ENCODE measurements at regions not wholly inside any gene's neighbourhood (a gene's known extent, or its start where the extent isn't known, plus 50 kb on each side); places are given as distances from the start of the nearest gene placed in this dataset.
"Not testable (repeated sequence)": the region's sequence is repeated elsewhere in the genome, so short reads cannot be mapped to it uniquely, and the experiment has no call there.

DNA sequence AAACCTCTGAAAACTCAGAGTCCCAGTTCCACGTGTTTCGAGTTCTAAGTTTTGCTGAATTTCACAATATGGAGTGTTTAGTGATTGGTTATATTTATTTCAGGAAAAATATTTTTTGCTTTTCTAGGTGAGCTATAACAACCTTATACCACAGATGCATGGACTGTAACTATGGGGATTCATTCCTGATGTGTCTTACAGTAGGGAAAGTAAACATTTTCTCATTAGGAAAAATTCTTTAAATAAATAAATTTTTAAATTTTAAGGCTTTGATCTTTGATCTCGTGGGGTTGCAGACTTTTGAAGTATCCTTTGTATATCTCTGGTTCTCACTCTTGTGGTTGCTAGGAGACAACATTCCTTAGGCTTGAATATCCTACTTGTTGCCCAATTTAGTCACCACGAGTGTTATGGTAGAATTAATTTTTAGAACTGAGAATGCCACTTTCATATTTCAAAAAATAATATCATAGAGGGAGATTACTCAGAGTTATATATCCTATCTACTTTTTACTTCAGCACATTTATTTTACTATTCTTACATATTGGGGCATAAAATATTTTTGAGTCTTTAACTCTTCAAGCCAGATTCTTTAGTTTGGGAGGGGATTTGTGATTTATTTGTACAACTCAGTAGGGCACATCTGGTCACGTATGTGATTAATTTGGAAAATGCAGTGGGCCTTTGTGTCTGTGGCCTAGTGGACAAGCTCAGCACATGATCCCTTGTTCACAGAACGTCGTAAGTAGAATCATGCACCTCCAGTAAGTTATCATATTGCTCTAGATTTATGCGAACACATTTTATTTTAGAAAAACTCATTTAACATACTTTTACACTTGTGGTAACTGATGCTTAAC, 224.0 kb downstream of the TTC6 start:
- POLR2A ChIA-PET: no interaction called here
- Mint-ChIP-seq H3K4me3 (no peak overlapping the region), H3K27ac (no peak overlapping the region), H3K4me1 (no peaks in the 10 kb centered on the region), H3K9me3 (no peaks in the 10 kb centered on the region), H3K36me3 (no peaks in the 10 kb centered on the region), H3K27me3 (no peaks in the 10 kb centered on the region)
- DNase-seq (no peak), ATAC-seq (ENCODE audit: low read depth) (no peak)

- POLR2A ChIA-PET; H3K4me3 Mint-ChIP-seq; H3K36me3 Mint-ChIP-seq; H3K27ac Mint-ChIP-seq; DNase-seq; H3K27me3 Mint-ChIP-seq; H3K4me1 Mint-ChIP-seq; ATAC-seq (ENCODE audit: low read depth); H3K9me3 Mint-ChIP-seq: not testable (repeated sequence)
These were observed 225.4 kb downstream of the TTC6 start for GRCh38 chr14:37820810-37821209.

DNA sequence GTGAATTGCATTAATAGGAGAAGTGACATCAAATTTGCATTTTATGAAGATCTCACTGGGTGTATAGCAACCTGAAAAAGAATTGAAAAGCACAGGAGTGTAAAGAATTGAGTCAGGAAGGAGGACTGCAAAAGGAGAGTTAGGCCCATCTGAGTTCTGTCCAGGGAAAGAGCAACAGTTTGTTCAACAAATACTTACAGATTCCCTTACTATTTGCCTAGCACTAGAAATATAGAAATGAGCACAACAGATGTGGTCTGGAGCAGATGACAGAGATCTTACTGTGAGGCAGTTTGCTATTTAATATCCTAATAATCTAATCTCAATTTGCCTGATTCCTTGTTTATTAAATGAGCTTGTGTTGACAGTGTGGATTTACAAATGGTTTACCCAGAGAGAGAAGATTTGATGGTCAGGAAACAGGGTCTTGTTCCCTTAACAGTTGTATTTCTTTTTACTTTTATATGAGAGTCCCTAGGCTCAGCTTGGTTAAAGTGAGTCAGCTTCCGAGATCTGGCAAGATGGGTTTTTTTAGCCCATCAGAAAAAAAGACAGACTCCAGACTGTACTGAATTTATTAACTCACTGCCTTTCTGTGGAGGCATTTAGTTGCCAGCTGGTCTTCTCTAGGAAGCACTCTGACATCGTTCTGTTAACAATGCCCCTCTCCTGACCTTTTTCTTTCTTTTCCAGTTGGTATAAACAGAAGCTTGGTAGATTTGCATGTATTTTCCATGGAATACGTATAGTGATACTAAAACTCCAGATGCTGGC, 229.7 kb downstream of the TTC6 start:
- Mint-ChIP-seq H3K27ac (no peak overlapping the region), H3K27me3 (no peaks in the 10 kb centered on the region), H3K4me1 (no peaks in the 10 kb centered on the region), H3K9me3 (no peaks in the 10 kb centered on the region), H3K36me3 (no peaks in the 10 kb centered on the region), H3K4me3 (no peak overlapping the region)
- POLR2A ChIA-PET: no interaction called here
- DNase-seq: no peak
- no peak for ATAC-seq (ENCODE audit: low read depth)

DNA sequence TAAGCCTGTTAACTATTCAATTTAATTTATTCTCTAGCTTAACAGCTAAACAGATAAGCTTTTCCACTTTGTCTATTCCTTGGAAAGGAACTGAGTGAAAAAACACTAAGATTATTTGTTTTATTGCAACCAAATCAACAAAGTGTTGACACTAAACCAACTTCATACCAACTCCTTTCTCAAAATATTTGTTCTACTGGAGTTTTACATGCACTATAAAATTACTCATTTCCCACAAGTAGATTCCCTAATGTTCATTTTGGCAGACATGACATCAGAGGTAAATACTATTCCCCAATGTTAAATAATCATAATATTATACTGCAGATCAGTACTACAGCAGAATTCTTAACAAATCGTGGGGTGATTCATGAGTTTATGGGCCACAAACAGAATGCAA, 231.4 kb downstream of the TTC6 start:
- DNase-seq: no peak
- Mint-ChIP-seq H3K9me3 (peaks cover 7% of the 10 kb centered on the region), H3K4me3 (no peak overlapping the region), H3K27me3 (no peaks in the 10 kb centered on the region), H3K36me3 (no peaks in the 10 kb centered on the region), H3K4me1 (no peaks in the 10 kb centered on the region), H3K27ac (no peak overlapping the region)
- POLR2A ChIA-PET: no interaction called here
- no peak for ATAC-seq (ENCODE audit: low read depth)

GRCh38 chr14:37830271-37830670, 234.8 kb downstream of the TTC6 start:
- Mint-ChIP-seq H3K27me3 (no peaks in the 10 kb centered on the region), H3K4me3 (no peak overlapping the region), H3K27ac (no peak overlapping the region), H3K36me3 (no peaks in the 10 kb centered on the region), H3K9me3 (peaks cover 21% of the 10 kb centered on the region), H3K4me1 (no peaks in the 10 kb centered on the region)
- DNase-seq (no peak), ATAC-seq (ENCODE audit: low read depth) (no peak)
- POLR2A ChIA-PET: no interaction called here

- H3K27me3 Mint-ChIP-seq: no peaks in the 10 kb centered on the region
- H3K4me1 Mint-ChIP-seq: no peaks in the 10 kb centered on the region
- H3K4me3 Mint-ChIP-seq: no peak overlapping the region
- no peak for ATAC-seq (ENCODE audit: low read depth)
- H3K27ac Mint-ChIP-seq: no peak overlapping the region
- peaks cover 34% of the 10 kb centered on the region for H3K9me3 Mint-ChIP-seq
- POLR2A ChIA-PET: no interaction called here
- H3K36me3 Mint-ChIP-seq: no peaks in the 10 kb centered on the region
- no peak for DNase-seq
These were observed 238.8 kb downstream of the TTC6 start for GRCh38 chr14:37834275-37834674.

DNA sequence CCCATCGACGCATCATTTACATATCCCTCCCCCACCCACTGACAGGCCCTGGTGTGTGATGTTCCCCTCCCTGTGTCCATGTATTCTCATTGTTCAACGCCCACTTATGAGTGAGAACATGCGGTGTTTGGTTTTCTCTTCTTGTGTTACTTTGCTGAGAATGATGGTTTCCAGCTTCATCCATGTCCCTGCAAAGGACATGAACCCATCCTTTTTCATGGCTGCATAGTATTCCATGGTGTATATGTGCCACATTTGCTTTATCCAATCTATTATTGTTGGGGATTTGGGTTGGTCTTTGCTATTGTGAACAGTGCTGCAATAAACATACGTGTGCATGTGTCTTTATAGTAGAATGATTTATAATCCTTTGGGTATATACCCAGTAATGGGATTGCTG, 243.3 kb downstream of the TTC6 start:
- POLR2A ChIA-PET; H3K27ac Mint-ChIP-seq; H3K27me3 Mint-ChIP-seq; H3K4me1 Mint-ChIP-seq; H3K4me3 Mint-ChIP-seq; ATAC-seq (ENCODE audit: low read depth); DNase-seq; H3K36me3 Mint-ChIP-seq: not testable (repeated sequence)
- H3K9me3 Mint-ChIP-seq: peaks cover 22% of the 10 kb centered on the region

GRCh38 chr14:37841039-37841438, 245.6 kb downstream of the TTC6 start:
- H3K36me3 Mint-ChIP-seq; H3K4me3 Mint-ChIP-seq; H3K27ac Mint-ChIP-seq; DNase-seq; H3K27me3 Mint-ChIP-seq; POLR2A ChIA-PET; H3K4me1 Mint-ChIP-seq; ATAC-seq (ENCODE audit: low read depth): not testable (repeated sequence)
- H3K9me3 Mint-ChIP-seq: peaks cover 11% of the 10 kb centered on the region

DNA sequence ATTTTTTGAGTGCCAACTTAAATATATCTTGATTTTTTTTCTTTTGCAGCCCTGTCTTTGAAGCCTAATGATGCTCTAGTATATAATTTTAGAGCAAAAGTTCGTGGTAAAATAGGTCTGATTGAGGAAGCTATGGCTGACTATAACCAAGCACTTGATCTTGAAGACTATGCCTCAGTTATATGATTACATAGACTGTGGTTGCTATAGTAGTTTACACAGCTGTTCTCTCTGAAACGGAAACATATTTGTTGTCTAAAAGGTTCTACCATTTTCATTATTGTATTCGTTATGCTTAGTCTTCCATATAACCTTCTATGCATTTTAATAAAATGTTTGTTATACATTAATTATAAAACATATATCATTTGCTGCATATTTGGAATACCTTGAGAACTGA, 246.7 kb downstream of the TTC6 start:
- ATAC-seq (ENCODE audit: low read depth) (no peak), DNase-seq (no peak)
- Mint-ChIP-seq H3K4me3 (no peak overlapping the region), H3K27me3 (peaks cover 2% of the 10 kb centered on the region), H3K4me1 (no peaks in the 10 kb centered on the region), H3K36me3 (no peaks in the 10 kb centered on the region), H3K9me3 (peaks cover 9% of the 10 kb centered on the region), H3K27ac (no peak overlapping the region)
- POLR2A ChIA-PET: no interaction called here

- POLR2A ChIA-PET: no interaction called here
- Mint-ChIP-seq H3K9me3 (peaks cover 5% of the 10 kb centered on the region), H3K4me1 (no peaks in the 10 kb centered on the region), H3K4me3 (no peak overlapping the region), H3K27me3 (peaks cover 2% of the 10 kb centered on the region), H3K27ac (no peak overlapping the region), H3K36me3 (no peaks in the 10 kb centered on the region)
- DNase-seq (no peak), ATAC-seq (ENCODE audit: low read depth) (no peak)
These were observed 248.7 kb downstream of the TTC6 start for GRCh38 chr14:37843954-37844607.

DNA sequence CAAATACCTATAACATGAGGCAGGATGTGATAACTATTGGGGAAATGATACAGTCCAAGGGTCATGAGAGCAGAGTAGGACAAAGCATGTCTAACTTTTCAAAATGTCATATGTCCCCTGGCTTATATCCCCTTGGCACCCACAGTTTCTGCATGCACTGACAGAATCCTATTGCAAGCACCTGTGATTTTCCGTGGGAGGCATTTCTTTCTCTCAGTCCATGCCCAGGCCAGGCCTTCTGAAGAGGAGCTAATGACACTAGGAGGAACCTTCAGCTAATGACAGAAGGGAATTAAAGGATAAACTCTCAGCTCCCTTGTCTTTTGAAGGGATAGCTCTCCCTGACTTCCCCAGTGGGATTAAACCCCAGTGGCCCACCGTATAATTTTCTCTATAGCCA, 249.2 kb downstream of the TTC6 start:
- DNase-seq (no peak), ATAC-seq (ENCODE audit: low read depth) (no peak)
- peaks cover 2% of the 10 kb centered on the region for H3K27me3 Mint-ChIP-seq
- H3K27ac Mint-ChIP-seq: no peak overlapping the region
- no peaks in the 10 kb centered on the region for H3K36me3 Mint-ChIP-seq
- no peak overlapping the region for H3K4me3 Mint-ChIP-seq
- peaks cover under 1% of the 10 kb centered on the region for H3K9me3 Mint-ChIP-seq
- no peaks in the 10 kb centered on the region for H3K4me1 Mint-ChIP-seq
- POLR2A ChIA-PET: no interaction called here

- POLR2A ChIA-PET: no interaction called here
- no peak overlapping the region for H3K27ac Mint-ChIP-seq
- no peak for ATAC-seq (ENCODE audit: low read depth)
These were observed 253.7 kb downstream of the TTC6 start for GRCh38 chr14:37848985-37849621.

GRCh38 chr14:37851054-37851453, 255.6 kb downstream of the TTC6 start:
- no peak for ATAC-seq (ENCODE audit: low read depth)
- Mint-ChIP-seq H3K4me1 (no peaks in the 10 kb centered on the region), H3K9me3 (no peaks in the 10 kb centered on the region), H3K27me3 (no peaks in the 10 kb centered on the region), H3K36me3 (no peaks in the 10 kb centered on the region), H3K4me3 (no peak overlapping the region), H3K27ac (no peak overlapping the region)
- no peak for DNase-seq
- POLR2A ChIA-PET: no interaction called here

More at GRCh38 chr14:37848985-37849621, 253.7 kb downstream of the TTC6 start:
- no peaks in the 10 kb centered on the region for H3K4me1 Mint-ChIP-seq
- no peaks in the 10 kb centered on the region for H3K27me3 Mint-ChIP-seq
- no peaks in the 10 kb centered on the region for H3K36me3 Mint-ChIP-seq
- DNase-seq: no peak
- no peak overlapping the region for H3K4me3 Mint-ChIP-seq
- H3K9me3 Mint-ChIP-seq: no peaks in the 10 kb centered on the region
